ENCODE measurements at regions not wholly inside any gene's neighbourhood (a gene's known extent, or its start where the extent isn't known, plus 50 kb on each side); places are given as distances from the start of the nearest gene placed in this dataset.

GRCh38 chr22:47802421-47802820, 1040.0 kb downstream of the TBC1D22A start:
- ATAC-seq (ENCODE audit: low read depth): no peak
- POLR2A ChIA-PET: no interaction called here
- intact Hi-C loops (cut with micrococcal nuclease): no loop called here

More at GRCh38 chr22:47802421-47802820, 1040.0 kb downstream of the TBC1D22A start:
- Histone ChIP-seq H3K27me3 (replicated peaks in 1 of 4; ENCODE audit: control extremely low read depth in 1 of 4, control insufficient read depth in 3 of 4, insufficient read depth in 4 of 4, low read length in 3 of 4) (peaks cover 0 to 14% (median 0%) of the 10 kb centered on the region in 4 experiments), H3K4me2 (replicated peaks; ENCODE audit: low read depth, low read length, poor library complexity, severe bottlenecking) (no peak overlapping the region), H2AFZ (ENCODE audit: insufficient read depth, low read depth, low read length, poor library complexity, severe bottlenecking) (no peak overlapping the region), H3K9ac (ENCODE audit: low read length) (no peak overlapping the region), H3K4me3 (ENCODE audit: control extremely low read depth in 1 of 5, extremely low read depth in 1 of 5, insufficient read depth in 1 of 5, low read depth in 2 of 5, low read length in 4 of 5) (no peak overlapping the region), H3K9me3 (ENCODE audit: control extremely low read depth in 1 of 3, control insufficient read depth in 2 of 3, insufficient read depth in 1 of 3, low read length in 2 of 3) (peaks cover 0 to 26% (median 0%) of the 10 kb centered on the region in 3 donors), H3K27ac (ENCODE audit: low read length in 2 of 2) (no peak overlapping the region), H3K36me3 (replicated peaks in 1 of 2; ENCODE audit: control extremely low read depth in 1 of 2, control insufficient read depth in 1 of 2, extremely low read depth in 1 of 2, insufficient read depth in 2 of 2, low read length in 1 of 2) (no peaks in the 10 kb centered on the region), H3K79me2 (ENCODE audit: control insufficient read depth, insufficient read depth, low read length) (no peaks in the 10 kb centered on the region), H4K20me1 (ENCODE audit: control insufficient read depth, insufficient read depth, low read length, poor library complexity, severe bottlenecking) (no peaks in the 10 kb centered on the region), H3K4me1 (ENCODE audit: control insufficient read depth in 2 of 2, insufficient read depth in 2 of 2, low read length in 2 of 2) (no peaks in the 10 kb centered on the region)
- no peak overlapping the region for H3K4me3 Mint-ChIP-seq
- no peak for DNase-seq
- TF ChIP-seq EZH2 (IDR thresholded peaks at IDR 0.05; ENCODE audit: borderline replicate concordance, insufficient read depth, low read depth, low read length, poor library complexity, severe bottlenecking): no peak
- no peak for TF ChIP-seq CTCF (IDR thresholded peaks at IDR 0.05)
- peaks cover 12% of the 10 kb centered on the region for H3K27me3 Mint-ChIP-seq
- H3K4me1 Mint-ChIP-seq: no peaks in the 10 kb centered on the region
- WGBS (ENCODE audit: insufficient coverage): 25% methylated on average over 13 of the region's 14 CpGs
- no peaks in the 10 kb centered on the region for H3K9me3 Mint-ChIP-seq (ENCODE audit: insufficient read depth)
- H3K27ac Mint-ChIP-seq: no peak overlapping the region
- CTCF ChIA-PET: no interaction called here
